HG03060 (cell line): ENCODE measurements at regions not wholly inside any gene's neighbourhood (a gene's known extent, or its start where the extent isn't known, plus 50 kb on each side); places are given as distances from the start of the nearest gene placed in this dataset.

Experiments used
- ATAC-seq: cut with Tn5 transposase; IDR thresholded peaks from one replicate; pipeline ENCODE4 v1.9.1; 2021; ENCODE audit warnings: low read depth, moderate number of reproducible peaks; ENCODE audit not compliant: unreplicated experiment

DNA sequence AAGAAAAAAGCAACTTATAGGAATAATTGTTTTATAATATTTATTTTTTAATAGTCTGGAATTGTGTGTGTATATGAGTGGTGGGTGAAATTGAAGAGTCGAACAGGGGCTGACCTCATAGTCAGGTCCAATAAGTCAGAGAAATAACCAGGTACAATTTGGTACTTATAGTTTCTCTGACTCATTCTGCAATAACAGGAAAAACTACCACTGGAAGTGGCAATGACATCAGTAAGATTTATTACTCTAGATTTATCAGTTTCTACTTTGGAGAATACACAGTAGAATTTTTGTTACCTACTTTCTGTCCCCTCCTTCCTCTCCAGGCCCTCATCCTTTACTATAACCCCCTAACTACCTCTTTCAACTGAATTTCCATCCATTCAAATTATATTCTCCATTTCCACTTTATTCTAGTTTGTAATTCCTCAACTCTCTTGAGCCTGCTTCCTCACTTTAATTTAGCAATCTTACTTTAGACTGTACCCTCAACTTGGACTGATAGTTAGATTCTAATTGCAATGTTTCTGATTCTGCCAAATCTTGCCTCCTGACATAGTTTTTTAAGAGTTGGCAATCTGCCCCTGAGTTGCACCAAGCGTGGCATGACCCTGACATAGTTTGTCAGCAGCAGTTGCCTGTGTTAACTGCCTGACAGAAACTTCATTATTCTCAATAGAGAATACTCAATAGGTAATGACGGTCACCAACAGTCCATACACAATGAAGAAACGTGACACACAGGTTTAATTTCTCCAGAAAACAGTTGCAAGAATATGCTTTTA lies 475.3 kb upstream of the RIOK2 start:
- no peak for ATAC-seq

DNA sequence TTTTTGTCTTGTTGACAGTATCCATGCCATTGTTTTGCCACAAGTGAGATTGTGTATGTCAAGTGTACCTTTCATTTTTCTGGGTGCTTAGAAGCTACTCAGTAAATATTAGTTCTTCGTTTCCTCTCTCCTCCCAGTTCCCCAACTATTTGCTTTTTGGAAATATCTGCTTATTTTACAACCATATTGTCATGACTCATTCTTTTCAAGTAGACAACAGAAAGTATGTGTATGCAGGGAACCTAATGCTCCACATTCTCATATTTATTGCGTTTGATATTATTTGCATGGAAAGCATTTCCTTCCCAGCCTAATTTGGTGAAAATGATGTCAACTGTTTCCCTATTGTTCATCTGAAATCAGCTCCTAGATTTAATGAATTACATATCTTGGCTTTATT lies 483.7 kb upstream of the RIOK2 start:
- ATAC-seq, result no peak

DNA sequence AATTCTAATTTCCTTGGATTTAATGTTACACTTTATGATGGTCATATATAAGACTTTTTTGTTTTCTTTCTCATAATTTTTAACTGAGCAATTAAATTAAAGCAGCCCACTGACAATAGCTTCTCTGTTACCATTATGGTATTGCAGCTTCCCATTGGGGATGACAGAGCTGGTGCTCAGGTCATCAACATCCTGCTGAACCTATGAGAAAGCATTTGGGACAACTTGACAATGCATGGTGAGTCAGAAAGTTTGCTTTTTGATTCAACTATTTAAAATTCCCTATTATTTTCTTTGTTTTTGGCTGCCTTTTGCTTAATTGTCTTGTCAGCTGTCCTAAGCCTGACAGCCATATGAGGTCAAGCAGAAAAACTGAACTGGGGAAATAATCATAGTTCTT lies 487.4 kb upstream of the RIOK2 start:
- ATAC-seq, result no peak

DNA sequence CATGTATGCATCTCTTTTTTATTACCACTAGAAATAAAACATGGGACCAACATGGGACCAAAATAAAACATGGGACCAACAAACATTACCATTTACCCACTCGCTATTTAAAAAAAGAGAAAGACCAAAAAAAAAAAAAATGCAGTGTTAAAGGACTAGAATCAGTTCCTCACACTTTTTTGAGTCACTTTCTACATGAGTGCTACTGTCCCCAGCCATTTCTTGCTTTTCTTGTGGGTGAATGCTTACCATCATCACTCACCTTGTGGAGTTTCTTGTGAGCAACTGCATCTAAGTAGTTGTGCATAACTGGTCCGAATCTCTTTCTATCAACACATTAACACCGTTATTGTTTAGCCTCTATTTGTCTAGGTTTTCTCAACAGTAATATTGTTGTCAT lies 493.6 kb upstream of the RIOK2 start:
- ATAC-seq, result no peak

DNA sequence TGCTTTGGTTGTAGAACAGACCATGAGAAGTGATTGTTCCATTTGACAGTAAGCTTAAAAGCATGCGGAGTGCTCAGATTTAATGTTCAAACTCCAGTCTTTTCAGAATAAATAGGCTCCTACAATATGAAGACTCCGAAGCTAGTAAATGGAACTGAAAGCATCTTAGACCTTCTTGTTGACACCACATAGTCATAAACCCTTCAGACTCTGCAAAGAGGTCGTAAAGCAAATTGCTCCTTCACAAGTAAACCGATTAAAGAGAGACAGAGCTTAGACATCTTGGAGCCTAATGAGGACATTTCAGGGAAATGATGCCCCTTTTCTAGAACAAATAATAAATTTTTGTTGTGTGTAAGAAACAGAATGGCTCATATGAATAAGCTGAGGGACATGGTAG lies 511.0 kb upstream of the RIOK2 start:
- no peak for ATAC-seq

DNA sequence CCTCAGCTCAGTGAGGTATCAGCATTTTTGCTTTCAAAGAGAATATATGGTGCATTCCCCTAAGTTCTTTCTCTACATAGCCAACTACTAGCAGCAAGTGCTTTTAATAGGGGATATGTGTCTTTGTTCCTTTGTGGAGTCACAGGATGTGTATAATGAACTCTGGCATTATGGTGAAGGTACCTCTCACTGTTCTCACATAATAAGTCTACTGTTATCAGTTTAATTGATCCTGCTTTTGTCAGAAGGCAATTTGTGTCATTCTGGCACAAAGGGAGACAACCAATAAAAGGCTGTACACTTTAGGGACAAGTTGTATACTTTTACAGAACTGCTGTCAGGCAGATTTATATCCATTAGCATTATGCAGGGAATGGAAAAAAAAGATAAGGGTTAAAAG lies 531.4 kb upstream of the RIOK2 start:
- no peak for ATAC-seq

DNA sequence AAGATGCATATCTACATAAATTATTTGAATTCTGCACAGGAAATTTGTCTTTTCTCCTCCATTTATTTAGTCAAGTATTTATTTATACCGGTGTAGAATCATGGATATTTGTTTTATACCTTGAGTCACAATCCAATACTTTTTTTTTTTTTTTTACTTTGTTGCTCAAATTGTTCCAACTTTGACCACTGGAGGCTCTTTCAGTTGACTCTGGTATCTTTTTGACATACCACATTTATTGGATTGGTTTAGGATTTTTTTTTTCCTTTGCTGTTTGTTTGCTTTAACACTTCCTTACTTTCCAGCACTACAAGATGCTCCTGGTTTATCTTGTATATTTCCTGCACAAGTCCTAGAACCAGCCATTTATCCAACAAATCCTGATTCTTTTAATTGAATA lies 543.1 kb upstream of the RIOK2 start:
- ATAC-seq, result no peak

DNA sequence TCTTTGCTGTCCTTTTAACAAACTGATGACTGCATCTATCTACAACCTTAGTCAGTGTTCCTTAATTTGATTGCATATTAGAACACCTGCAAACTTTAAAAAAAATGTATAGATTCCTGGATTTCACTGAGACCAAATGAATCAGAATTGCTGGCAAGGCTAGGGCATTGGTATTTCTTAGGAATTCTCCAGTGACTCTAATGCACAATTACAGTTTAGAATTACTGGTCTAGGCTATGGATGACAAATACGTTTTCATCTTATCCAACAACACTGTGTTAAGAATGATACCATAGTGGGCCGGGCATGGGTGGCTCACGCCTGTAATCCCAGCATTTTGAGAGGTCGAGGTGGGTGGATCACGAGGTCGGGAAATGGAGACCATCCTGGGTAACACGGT lies 545.9 kb upstream of the RIOK2 start:
- no peak for ATAC-seq

DNA sequence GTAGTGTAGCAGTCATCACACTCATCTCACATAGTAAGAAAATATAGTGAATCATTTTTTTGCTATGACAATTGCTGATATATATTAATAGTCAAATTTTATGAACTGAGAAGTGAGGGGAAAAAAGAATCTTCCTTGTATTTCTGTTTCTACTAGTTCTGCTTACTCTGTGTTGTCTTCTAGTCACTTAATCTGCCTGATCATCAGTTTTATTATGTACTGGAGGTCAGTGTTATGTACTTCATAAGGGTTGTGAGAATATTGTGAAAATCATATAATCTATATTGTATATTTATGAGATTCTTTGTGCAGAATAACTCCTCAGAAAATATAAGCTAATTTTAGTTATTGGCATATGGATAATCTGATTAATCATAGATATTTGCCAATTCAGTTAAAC lies 546.9 kb upstream of the RIOK2 start:
- no peak for ATAC-seq

DNA sequence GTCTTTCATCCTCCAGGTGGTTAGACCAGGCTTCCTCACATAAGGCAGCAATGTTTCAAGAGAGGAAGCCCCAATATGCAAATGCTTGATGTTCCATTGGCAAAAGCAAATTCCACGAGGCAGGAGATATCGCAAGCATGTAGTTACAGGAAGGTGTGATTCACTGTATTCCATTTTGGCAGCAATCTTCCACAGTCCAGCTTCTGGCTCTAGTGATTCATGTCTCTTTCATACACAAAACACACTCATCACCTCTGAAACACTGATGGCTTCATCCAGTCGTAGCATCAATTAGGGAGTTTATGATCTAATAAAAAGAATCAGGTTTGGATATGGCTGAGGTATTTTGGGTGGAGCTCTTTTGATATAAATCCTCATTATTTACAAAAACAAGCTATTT lies 552.2 kb upstream of the RIOK2 start:
- no peak for ATAC-seq

DNA sequence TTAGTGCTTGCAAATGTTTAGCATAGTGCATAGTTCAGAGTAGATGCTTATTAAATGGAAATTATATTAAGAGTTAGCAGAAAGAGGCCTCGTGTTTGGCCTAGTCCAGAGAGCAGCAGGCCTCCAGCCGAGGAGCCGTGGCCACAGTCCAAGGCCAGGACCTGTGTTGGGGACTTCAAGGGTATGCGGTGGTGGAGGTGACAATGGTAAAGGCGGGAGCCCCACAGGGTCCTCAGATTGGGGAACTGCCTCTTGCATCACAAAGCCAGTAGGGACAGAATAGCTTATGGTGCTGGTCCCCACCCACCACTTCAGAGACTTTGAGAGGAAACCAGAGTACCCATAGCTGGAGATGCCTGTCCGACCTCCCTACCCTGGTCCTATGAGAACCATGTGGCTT lies 554.6 kb upstream of the RIOK2 start:
- no peak for ATAC-seq

DNA sequence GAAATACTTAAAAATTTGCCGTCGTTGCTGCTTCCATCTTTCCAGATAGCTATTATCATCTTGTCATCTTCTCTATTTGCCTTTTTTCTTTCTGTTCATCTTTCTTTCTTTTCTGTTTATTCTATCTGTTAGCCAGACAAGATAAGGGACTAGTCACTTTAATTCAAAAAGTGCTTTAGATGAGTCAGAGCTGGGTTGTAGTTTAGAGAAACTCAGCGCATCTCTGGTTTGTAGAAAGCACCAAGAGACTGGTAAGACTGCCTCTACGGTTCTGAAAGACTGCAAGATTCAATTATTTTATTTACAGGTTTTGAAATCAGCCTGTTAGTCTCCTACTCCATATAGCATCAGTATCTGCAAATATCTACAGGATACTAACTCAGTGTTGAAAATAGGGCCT lies 562.8 kb upstream of the RIOK2 start:
- ATAC-seq, result no peak

DNA sequence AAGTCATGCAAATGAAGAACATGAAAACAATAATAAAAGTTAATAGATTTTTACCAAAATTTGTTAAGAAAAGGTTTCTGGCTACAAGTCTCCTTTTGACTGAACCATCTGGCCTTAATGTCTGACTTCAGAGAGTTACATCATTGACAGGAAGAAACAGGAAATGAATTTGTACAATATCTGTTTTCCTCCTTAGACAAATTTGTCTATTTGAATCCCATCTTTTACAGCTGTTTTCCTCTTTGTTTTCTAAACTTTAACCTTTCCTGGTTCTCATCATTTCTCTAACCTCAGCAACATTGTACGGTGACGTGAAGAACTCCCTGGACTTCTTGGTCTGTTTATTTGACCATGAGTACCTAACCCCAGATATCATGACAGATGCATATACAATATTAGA lies 567.5 kb upstream of the RIOK2 start:
- ATAC-seq, result no peak

DNA sequence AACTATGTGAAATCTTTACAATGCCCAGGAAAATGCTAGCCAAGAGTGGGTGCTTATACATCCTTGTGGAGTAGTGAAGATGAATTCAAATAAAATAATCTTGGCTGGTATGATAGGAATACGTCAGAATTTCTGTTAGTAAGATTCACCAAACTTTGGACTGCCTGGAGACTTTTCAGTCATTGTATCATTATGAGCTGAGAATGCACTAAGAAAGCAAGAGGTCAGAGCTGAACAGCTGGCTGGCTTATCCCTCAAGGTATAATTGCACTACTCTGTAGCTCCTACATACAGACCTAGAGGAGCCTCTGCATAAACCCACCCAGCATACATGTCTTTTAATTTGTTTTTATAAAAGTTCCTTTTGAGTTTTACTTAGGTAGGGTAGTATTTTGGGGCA lies 568.5 kb upstream of the RIOK2 start:
- no peak for ATAC-seq

DNA sequence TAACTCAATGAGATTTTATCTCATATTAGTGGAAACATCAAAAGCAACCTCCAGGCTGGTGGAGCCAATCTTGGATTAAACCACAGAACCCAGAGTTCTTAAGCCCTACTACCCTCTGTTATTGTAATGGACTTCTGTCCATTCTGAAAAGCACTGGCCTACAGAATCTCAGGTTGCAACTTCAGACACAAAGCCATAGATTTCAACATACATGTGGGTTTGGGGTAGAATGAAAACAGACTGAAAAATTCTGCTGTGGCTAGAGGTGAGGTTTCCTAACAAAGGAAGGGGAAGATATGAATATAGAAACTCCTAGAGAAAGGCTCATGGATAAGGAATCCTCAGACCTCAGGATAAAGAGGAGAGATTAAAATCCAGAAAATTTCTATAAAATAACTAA lies 569.8 kb upstream of the RIOK2 start:
- no peak for ATAC-seq

DNA sequence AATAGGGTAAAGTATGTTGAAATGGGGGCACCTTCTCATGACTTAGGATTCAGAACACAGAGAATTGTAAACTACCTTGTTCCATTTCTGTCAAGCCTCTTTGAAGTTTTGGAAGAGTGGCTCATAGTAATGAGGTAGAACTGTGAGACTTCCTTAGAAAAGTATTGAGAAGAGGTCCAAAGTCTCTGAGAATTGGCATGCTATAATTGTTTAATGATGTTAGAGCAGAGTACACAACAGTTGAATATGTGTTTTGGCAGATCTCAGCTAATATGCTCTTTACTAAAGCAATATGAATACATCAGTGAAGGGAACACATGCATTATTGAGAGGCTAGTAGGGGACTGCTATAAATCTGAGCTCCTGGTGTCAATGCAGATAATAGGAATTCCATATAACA lies 579.4 kb upstream of the RIOK2 start:
- ATAC-seq, result no peak

DNA sequence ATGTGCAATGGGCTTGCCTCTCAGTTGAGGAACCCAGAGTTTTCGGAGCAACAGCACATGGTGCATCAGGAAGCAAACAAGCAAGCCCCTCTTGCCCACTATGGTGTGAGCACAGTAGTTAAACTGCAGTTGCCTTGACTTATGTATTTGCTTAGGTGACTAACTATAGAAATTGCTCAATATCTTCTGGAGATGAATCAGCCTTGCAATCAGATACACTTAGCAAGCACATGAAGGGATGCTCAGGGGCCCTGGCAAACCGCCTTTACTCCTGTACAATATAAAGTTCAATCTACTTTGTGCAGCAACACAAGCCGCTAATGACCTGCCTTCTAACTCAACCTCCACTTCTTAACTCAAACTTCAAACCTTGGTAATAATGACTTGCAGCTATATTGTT lies 581.7 kb upstream of the RIOK2 start:
- no peak for ATAC-seq

DNA sequence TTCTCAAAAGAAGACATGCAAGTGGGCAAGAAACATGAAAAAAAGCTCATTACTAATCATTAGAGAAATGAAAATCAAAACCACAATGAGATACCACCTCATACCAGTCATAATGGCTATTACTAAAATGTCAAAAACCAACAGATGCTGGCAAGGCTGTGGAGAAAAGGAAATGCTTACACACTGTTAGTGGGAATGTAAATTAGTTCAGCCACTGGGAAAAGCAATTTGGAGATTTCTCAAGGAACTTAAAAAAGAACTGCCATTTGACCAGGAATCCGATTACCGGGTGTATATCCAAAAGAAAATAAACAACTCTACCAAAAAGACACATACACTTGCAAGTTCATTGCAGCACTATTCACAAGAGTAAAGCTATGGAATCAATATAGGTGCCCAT lies 595.4 kb upstream of the RIOK2 start:
- ATAC-seq, result no peak

DNA sequence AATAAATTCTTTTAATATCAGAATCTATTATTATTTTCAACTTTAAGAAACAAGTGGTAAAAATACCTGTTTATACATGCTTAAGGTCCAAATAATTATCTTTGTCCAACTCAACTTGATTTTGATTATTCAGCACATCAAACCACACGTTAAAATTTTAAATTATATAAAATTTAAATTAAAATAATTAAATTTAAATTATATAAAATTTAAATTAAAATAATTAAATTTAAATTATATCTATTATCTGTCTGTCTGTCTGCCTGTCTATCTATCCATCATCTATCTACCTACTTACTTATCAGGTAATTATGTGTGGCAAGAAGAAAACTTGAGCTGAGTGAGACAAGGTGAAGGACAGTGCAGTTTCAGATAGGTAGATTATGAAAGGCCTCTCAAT lies 605.3 kb upstream of the RIOK2 start:
- no peak for ATAC-seq

DNA sequence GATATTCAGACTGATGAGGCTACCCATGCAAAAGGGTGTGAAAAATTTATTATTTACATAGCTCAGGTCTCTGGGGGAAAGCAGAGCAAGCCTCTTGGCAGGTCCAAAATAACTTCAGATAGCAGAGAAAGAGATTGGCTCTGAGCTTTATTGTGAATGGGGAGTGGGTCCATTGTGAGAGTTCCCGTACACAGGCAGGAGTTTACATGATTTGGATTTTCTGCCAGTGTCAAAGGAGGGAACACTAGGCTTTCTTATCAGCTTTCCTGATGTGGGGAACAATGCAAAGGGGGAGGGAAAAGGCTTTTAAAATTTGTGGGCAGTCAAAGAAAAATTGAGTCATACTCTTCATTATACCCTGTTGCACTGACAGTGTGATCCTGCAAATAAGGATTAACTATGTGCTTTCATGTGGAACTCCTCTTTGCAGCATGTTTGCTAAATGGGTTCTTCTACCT lies 615.0 kb upstream of the RIOK2 start:
- no peak for ATAC-seq

DNA sequence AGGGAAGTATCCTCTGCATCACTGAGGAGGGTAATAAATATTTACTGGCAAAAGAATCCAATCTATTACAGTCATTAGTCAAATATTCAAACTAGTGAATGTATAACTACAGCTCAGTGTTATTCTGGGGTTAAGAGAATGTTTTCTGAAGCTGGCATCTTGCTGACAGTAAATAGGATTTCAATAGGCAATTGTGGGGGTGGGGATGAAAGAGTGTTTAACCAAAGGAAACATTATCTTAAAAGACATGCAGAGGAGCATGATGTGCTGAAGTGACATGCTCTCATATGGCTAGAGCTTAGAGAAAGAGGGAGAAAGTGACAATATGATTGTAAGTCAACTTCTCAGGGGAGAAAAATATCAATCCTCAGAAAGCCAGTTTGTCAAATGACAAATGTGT lies 618.4 kb upstream of the RIOK2 start:
- no peak for ATAC-seq

DNA sequence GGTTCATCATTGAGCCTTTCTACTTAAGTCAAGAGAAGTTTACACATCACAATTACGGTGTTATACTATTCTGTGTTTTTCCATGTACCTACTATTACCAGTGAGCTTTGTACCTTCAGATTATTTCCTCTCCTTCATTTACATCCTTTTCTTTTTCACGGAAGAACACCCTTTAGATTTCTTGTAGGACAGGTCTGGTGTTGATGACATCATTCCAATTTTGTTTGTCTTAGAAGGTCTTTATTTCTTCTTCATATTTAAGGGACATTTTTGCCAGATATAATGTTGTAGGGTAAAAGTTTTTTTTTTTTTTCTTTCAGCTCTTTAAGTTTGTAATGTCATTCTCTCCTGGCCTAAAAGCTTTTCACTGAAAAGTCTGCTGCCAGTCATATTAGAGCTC lies 637.1 kb upstream of the RIOK2 start:
- ATAC-seq, result no peak
